ENCODE measurements at regions not wholly inside any gene's neighbourhood (a gene's known extent, or its start where the extent isn't known, plus 50 kb on each side); places are given as distances from the start of the nearest gene placed in this dataset.

- no peak for TF ChIP-seq EZH2 (IDR thresholded peaks at IDR 0.05)
- TF ChIP-seq CTCF (IDR thresholded peaks at IDR 0.05), result no peak
Measured at GRCh38 chr11:133608496-133608895, 76.2 kb upstream of the OPCML start.

Data from neural progenitor cell (in vitro differentiated cells).